Heart right ventricle (tissue), 16 donors: ENCODE measurements at regions not wholly inside any gene's neighbourhood (a gene's known extent, or its start where the extent isn't known, plus 50 kb on each side); places are given as distances from the start of the nearest gene placed in this dataset.

Experiments
- ATAC-seq, 8 donors: fragments of 200-7000 bp; cut with Tn5 transposase; one replicate each; pipeline ENCODE4 v1.9.1; 2020; ENCODE audit warnings: mild to moderate bottlenecking in 8 of 8, moderate library complexity in 8 of 8, moderate number of reproducible peaks in 1 of 8
- DNase-seq, 2 donors: peaks; one replicate each; pipeline ENCODE4 v3.0.0-alpha.2; 2020
- H3K27ac ChIP-seq, 10 donors: fragments of 200-600 bp; sonication (generic) in 2 of 10; one replicate each; pipeline versions ENCODE4 v1.5.0 to v1.8.0; 2020 to 2022; ENCODE audit warnings: mild to moderate bottlenecking in 3 of 10
- H3K27me3 ChIP-seq, 7 donors: fragments of 200-600 bp; one replicate each; pipeline ENCODE4 v1.8.0; 2021 to 2022; ENCODE audit warnings: mild to moderate bottlenecking in 2 of 7
- H3K36me3 ChIP-seq, 9 donors: fragments of 200-600 bp; sonication (generic) in 1 of 9; one replicate each; pipeline versions ENCODE4 v1.5.0 to v1.8.0; 2020 to 2022; ENCODE audit warnings: mild to moderate bottlenecking in 2 of 9
- H3K4me1 ChIP-seq, 9 donors: fragments of 200-600 bp; sonication (generic) in 1 of 9; one replicate each; pipeline versions ENCODE4 v1.5.0 to v1.8.0; 2020 to 2022; ENCODE audit warnings: mild to moderate bottlenecking in 4 of 9
- H3K4me3 ChIP-seq, 10 donors: fragments of 200-600 bp; sonication (generic) in 2 of 10; one replicate each; pipeline versions ENCODE4 v1.5.0 to v1.8.0; 2020 to 2022; ENCODE audit warnings: mild to moderate bottlenecking in 7 of 10, moderate library complexity in 2 of 10
- H3K9me3 ChIP-seq, 11 donors: fragments of 200-600 bp in 10 of 11; sonication (generic) in 2 of 11; one replicate each; pipeline versions ENCODE4 v1.5.0 to v1.8.0; 2013 to 2022; ENCODE audit warnings: mild to moderate bottlenecking in 2 of 11, control low read depth in 1 of 11, moderate library complexity in 1 of 11
- WGBS, 2 donors: extraction: QIAGEN DNeasy Blood & Tissue Kit; methylation state at CpG; one replicate each; pipeline ENCODE4 v1.1.7; 2013; ENCODE audit warnings: inconsistent platforms in 1 of 2; 5-methylcytosine and 5-hydroxymethylcytosine counted together
- intact Hi-C, 10 donors: fragments of 100-400 bp; cut with DNase I; formaldehyde crosslinking; loops; one replicate each; pipeline versions ENCODE4 v1.11.1 to v1.14.2; 2022
- TF ChIP-seq, protein P1 (sequence below), 9 donors: fragments of 200-600 bp; sonication (generic) in 2 of 9; IDR thresholded peaks; one replicate each; pipeline versions ENCODE4 v1.5.0 to v1.8.0; 2021 to 2022; ENCODE audit warnings: antibody characterized with exemption in 9 of 9, mild to moderate bottlenecking in 5 of 9, moderate library complexity in 1 of 9
- donor health status: Arrhythmogenic right ventricular cardiomyopathy.
- donor health status: ischemic (EF 13 %, LVEDD 7.1; RV severe dilation, severe dysfunction).
- donor health status: healthy with polysubstance abuse.
- donor health status: DM: no; HTN: yes; CAD: no.
- donor health status: DM: no; HTN: no; CAD: no.
- donor health status: ischemic (EF 25% LVEDD 6.9; RV normal size, moderate dysfunction).
- donor health status: ischemic (EF 25% LVEDD 5.7; RV mildly dilated, moderate dysfunction).
- donor health status: healthy.
- donor health status: DM: yes; HTN: yes; CAD: no.
- donor health status: Ischemic cardiomyopathy.
- donor health status: ischemic (EF 35%, LVEDD 5.7; RV mildly dilated, moderate dysfunction).
- donor health status: nonischemic (EF 11% LVEDD 7.7; RV severe dilation, severe dysfunction).
- donor health status: DM: yes; HTN: yes; CAD: no.
- donor health status: PGD.
- donor health status: ischemic (EF 29% LVEDD 5.4; RV normal size, mild dysfunction).
- donor health status: nonischemic (EF 23%, LVEDD 6.1; RV moderate dilation, normal function).

DNA sequence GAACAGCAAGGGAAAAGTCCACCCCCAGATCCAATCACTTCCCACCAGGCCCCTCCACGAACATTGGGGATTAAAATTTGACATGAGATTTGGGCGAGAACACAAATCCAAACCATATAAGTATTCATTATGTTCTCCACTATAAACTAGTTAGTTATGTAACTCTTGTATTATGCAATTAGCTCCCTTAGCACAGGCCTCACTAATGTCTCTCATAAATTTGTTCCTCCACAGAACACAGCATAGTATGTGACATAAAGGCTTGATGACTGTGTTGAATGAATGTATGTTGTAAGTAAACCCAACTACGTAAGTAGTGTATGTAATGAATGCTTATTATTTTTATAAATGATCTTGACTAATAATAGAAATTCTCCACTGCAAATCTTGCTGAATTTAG, 223.3 kb upstream of the ZRANB2 start:
- WGBS, 2 donors, result 48 to 53% methylated on average over 3 of the region's 3 CpGs
- Histone ChIP-seq H3K9me3 (no peaks in the 10 kb centered on the region), H3K27ac (no peak overlapping the region), H3K4me3 (no peak overlapping the region), H3K36me3 (no peaks in the 10 kb centered on the region), H3K27me3 (no peaks in the 10 kb centered on the region), H3K4me1 (no peaks in the 10 kb centered on the region)
- intact Hi-C loops, result no loop called here
- TF ChIP-seq, protein P1, sequence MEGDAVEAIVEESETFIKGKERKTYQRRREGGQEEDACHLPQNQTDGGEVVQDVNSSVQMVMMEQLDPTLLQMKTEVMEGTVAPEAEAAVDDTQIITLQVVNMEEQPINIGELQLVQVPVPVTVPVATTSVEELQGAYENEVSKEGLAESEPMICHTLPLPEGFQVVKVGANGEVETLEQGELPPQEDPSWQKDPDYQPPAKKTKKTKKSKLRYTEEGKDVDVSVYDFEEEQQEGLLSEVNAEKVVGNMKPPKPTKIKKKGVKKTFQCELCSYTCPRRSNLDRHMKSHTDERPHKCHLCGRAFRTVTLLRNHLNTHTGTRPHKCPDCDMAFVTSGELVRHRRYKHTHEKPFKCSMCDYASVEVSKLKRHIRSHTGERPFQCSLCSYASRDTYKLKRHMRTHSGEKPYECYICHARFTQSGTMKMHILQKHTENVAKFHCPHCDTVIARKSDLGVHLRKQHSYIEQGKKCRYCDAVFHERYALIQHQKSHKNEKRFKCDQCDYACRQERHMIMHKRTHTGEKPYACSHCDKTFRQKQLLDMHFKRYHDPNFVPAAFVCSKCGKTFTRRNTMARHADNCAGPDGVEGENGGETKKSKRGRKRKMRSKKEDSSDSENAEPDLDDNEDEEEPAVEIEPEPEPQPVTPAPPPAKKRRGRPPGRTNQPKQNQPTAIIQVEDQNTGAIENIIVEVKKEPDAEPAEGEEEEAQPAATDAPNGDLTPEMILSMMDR (IDR thresholded peaks at IDR 0.05), result no peak
- DNase-seq (no peak), ATAC-seq (no peak)

- Histone ChIP-seq H3K9me3 (no peaks in the 10 kb centered on the region), H3K36me3 (no peaks in the 10 kb centered on the region), H3K27me3 (no peaks in the 10 kb centered on the region), H3K4me3 (no peak overlapping the region), H3K4me1 (no peaks in the 10 kb centered on the region), H3K27ac (no peak overlapping the region)
- intact Hi-C loops, result no loop called here
- DNase-seq (no peak), ATAC-seq (no peak)
- WGBS, 2 donors, result 52 to 60% methylated on average over 4 of the region's 4 CpGs
- TF ChIP-seq, protein P1 (IDR thresholded peaks at IDR 0.05), result no peak
Observed at GRCh38 chr1:71303617-71304041, 222.8 kb upstream of the ZRANB2 start.

- DNase-seq, result no peak
- Histone ChIP-seq H3K4me3 (no peak overlapping the region), H3K27me3 (no peaks in the 10 kb centered on the region), H3K27ac (no peak overlapping the region), H3K9me3 (no peaks in the 10 kb centered on the region), H3K36me3 (no peaks in the 10 kb centered on the region), H3K4me1 (no peaks in the 10 kb centered on the region)
- WGBS, 2 donors, result 54 to 66% methylated on average over 2 of the region's 2 CpGs
- peak in 2 of 8 donors; percentile 18 to 66 for ATAC-seq
- intact Hi-C loops, result no loop called here
- TF ChIP-seq, protein P1 (IDR thresholded peaks at IDR 0.05), result no peak
Observed at GRCh38 chr1:71298633-71299032, 217.8 kb upstream of the ZRANB2 start.

GRCh38 chr1:71296551-71297134, 215.8 kb upstream of the ZRANB2 start:
- 70 to 77% methylated on average over 2 of the region's 2 CpGs for WGBS, 2 donors
- H3K36me3 ChIP-seq, result no peaks in the 10 kb centered on the region
- ATAC-seq, result no peak
- TF ChIP-seq, protein P1 (IDR thresholded peaks at IDR 0.05), result no peak
- no peak for DNase-seq
- H3K4me3 ChIP-seq, result no peak overlapping the region
- H3K27me3 ChIP-seq, result no peaks in the 10 kb centered on the region
- H3K9me3 ChIP-seq, result no peaks in the 10 kb centered on the region
- intact Hi-C loops, result no loop called here
- H3K4me1 ChIP-seq, result no peaks in the 10 kb centered on the region
- H3K27ac ChIP-seq, result no peak overlapping the region
